Endothelial cell of umbilical vein (primary cell): ENCODE measurements at regions not wholly inside any gene's neighbourhood (a gene's known extent, or its start where the extent isn't known, plus 50 kb on each side); places are given as distances from the start of the nearest gene placed in this dataset.

Source experiments
- BruUV-seq: library from RNA; stranded (reverse); fragments of 400-500 nt; replicated peaks from 2 replicates; lab custom pipeline; 2021; lab: Mats Ljungman, UMichigan
- CTCF ChIA-PET: fragments of 300-600, 350-600 bp; sonication (Branson Sonifier 250); formaldehyde crosslinking; loops from one replicate; lab custom pipeline; 2021; ENCODE audit warnings: antibody characterized with exemption, inconsistent platforms; lab: Charles Lee
- POLR2A ChIA-PET: fragments of 300-600, 350-600 bp; sonication (Branson Sonifier 250); formaldehyde crosslinking; loops from one replicate; lab custom pipeline; 2021; ENCODE audit warnings: antibody characterized with exemption, inconsistent platforms; lab: Charles Lee
- DNase-seq: peaks from one replicate; pipeline ENCODE4 v3.0.0-alpha.2; 2011; ENCODE audit warnings: low read depth, low spot score
- FAIRE-seq: peaks from 2 replicates; lab custom pipeline; 2011; peaks lifted over from hg19 to GRCh38; lab: Jason Lieb, UNC
- H2AFZ ChIP-seq: 2 replicates; pipeline ENCODE4 v1.6.0; 2012; ENCODE audit warnings: low read depth, low read length, control low read depth, inconsistent platforms
- H3K27ac ChIP-seq: 2 replicates; pipeline ENCODE4 v1.5.1; 2011; ENCODE audit warnings: low read depth, mild to moderate bottlenecking, control low read depth, low read length, moderate library complexity; ENCODE audit not compliant: insufficient read depth
- H3K27me3 ChIP-seq, 2 experiments: 2 replicates each; pipeline versions ENCODE4 v1.6.0 to v1.6.1; 2011; ENCODE audit warnings: low read length in 2 of 2, mixed read lengths in 1 of 2; ENCODE audit not compliant: control insufficient read depth in 2 of 2, insufficient read depth in 2 of 2
- H3K36me3 ChIP-seq, 2 experiments: 2 replicates in 1 of 2; 3 replicates in 1 of 2; pipeline ENCODE4 v1.5.1; 2011; ENCODE audit warnings: low read length in 2 of 2, mild to moderate bottlenecking in 1 of 2, moderate library complexity in 1 of 2; ENCODE audit not compliant: control insufficient read depth in 2 of 2, insufficient read depth in 2 of 2; ENCODE audit errors: extremely low read depth in 1 of 2
- H3K4me1 ChIP-seq: 3 replicates; pipeline ENCODE4 v1.5.1; 2011; ENCODE audit warnings: mild to moderate bottlenecking, low read length; ENCODE audit not compliant: control insufficient read depth, insufficient read depth; ENCODE audit errors: extremely low read depth
- H3K4me2 ChIP-seq: 2 replicates; pipeline ENCODE4 v1.6.1; 2011; ENCODE audit warnings: low read length, control low read depth, mixed read lengths; ENCODE audit not compliant: insufficient read depth
- H3K4me3 ChIP-seq, 3 experiments: fragments of 200-600 bp in 1 of 3; sonication (generic), shearing (Covaris generic) in 1 of 3; replicated peaks in 1 of 3; 2 replicates each; pipeline ENCODE4 v1.5.1; 2011 to 2016; ENCODE audit warnings: control low read depth in 3 of 3, low read length in 3 of 3, mild to moderate bottlenecking in 2 of 3, inconsistent platforms in 1 of 3, low read depth in 1 of 3, moderate library complexity in 1 of 3; ENCODE audit not compliant: insufficient read depth in 1 of 3
- H3K79me2 ChIP-seq: 2 replicates; pipeline ENCODE4 v1.6.0; 2012; ENCODE audit warnings: low read length, inconsistent platforms; ENCODE audit not compliant: control insufficient read depth, insufficient read depth
- H3K9ac ChIP-seq: replicated peaks from 2 replicates; pipeline ENCODE3; 2011; ENCODE audit warnings: low read length, control low read depth; ENCODE audit not compliant: insufficient read depth; ENCODE audit errors: extremely low read depth
- H3K9me1 ChIP-seq: replicated peaks from 3 replicates; pipeline ENCODE4 v1.6.0; 2011; ENCODE audit warnings: mild to moderate bottlenecking, low read length; ENCODE audit not compliant: control insufficient read depth, insufficient read depth; ENCODE audit errors: extremely low read depth
- H3K9me3 ChIP-seq: replicated peaks from 2 replicates; pipeline ENCODE4 v1.5.1; 2012; ENCODE audit warnings: low read length, inconsistent platforms; ENCODE audit not compliant: control insufficient read depth, insufficient read depth
- H4K20me1 ChIP-seq: replicated peaks from 2 replicates; pipeline ENCODE3; 2011; ENCODE audit warnings: mild to moderate bottlenecking, low read length; ENCODE audit not compliant: control insufficient read depth, insufficient read depth; ENCODE audit errors: extremely low read depth
- EZH2 ChIP-seq: IDR thresholded peaks from 2 replicates; pipeline ENCODE4 v1.6.1; 2012; ENCODE audit warnings: borderline replicate concordance, low read depth, mild to moderate bottlenecking, moderate library complexity, low read length, inconsistent platforms; ENCODE audit not compliant: severe bottlenecking
- FOS ChIP-seq: IDR thresholded peaks from 2 replicates; pipeline ENCODE4 v1.6.1; 2011; ENCODE audit warnings: mild to moderate bottlenecking, low read length, moderate library complexity, borderline replicate concordance; ENCODE audit not compliant: insufficient read depth
- GATA2 ChIP-seq: IDR thresholded peaks from 2 replicates; pipeline ENCODE4 v1.7.0; 2011; ENCODE audit warnings: low read depth, mild to moderate bottlenecking, moderate library complexity, mixed read lengths, low read length; ENCODE audit not compliant: insufficient read length, insufficient read depth
- JUN ChIP-seq: IDR thresholded peaks from 2 replicates; pipeline ENCODE4 v1.6.1; 2011; ENCODE audit warnings: borderline replicate concordance, low read depth; ENCODE audit not compliant: insufficient read length, insufficient read depth
- MYC ChIP-seq: IDR thresholded peaks from one replicate; pipeline ENCODE4 v1.6.1; 2011; ENCODE audit warnings: mild to moderate bottlenecking, low read depth, low read length
- POLR2A ChIP-seq: IDR thresholded peaks from 2 replicates; pipeline ENCODE4 v1.6.1; 2012; ENCODE audit warnings: low read depth, mild to moderate bottlenecking, control low read depth, low read length
- POLR2AphosphoS5 ChIP-seq: IDR thresholded peaks from 2 replicates; pipeline ENCODE4 v1.6.1; 2012; ENCODE audit warnings: low read depth, mild to moderate bottlenecking, control low read depth, low read length, moderate library complexity; ENCODE audit not compliant: insufficient read depth
- dilution Hi-C: fragments of 300-500 bp; cut with MboI; formaldehyde crosslinking; loops from one replicate; pipeline ENCODE4 v1.15.0; 2019; ENCODE audit warnings: low sequenced_read_pairs; ENCODE audit not compliant: extremely low pct_ligation_motif_present
- intact Hi-C: fragments of 100-400 bp; cut with micrococcal nuclease; formaldehyde crosslinking; loops from one replicate; pipeline ENCODE4 v1.10.0; 2022
- TF ChIP-seq, protein P1 (sequence below): IDR thresholded peaks from 2 replicates; pipeline ENCODE4 v1.6.1; 2011; ENCODE audit not compliant: insufficient read depth, insufficient read length

DNA sequence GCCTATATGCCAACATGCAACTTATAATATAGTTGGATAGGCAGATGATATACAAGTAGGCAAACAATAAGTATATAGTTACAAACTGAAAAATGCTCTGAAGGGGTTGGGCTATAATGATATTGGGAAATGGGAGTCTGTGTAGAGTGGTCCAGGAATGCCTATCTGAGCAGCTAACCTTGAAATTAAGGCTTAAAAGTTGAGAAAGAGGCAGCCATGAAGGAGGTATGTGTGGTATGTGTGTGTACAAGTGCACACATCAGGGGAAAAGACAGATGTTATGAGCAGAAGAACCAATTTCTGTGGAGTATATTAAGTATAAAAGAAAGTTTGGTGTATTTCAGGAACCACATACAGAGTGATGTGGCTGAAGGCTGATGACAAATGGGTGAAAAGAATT is 154.9 kb upstream of the PAPPA start:
- Histone ChIP-seq H2AFZ (no peak overlapping the region), H3K4me3 (no peak overlapping the region), H3K4me2 (no peak overlapping the region), H3K27ac (no peak overlapping the region), H3K9me1 (no peaks in the 10 kb centered on the region), H3K36me3 (no peaks in the 10 kb centered on the region), H3K9ac (no peak overlapping the region), H3K27me3 (no peaks in the 10 kb centered on the region), H3K9me3 (no peaks in the 10 kb centered on the region), H4K20me1 (no peaks in the 10 kb centered on the region), H3K79me2 (no peaks in the 10 kb centered on the region), H3K4me1 (no peaks in the 10 kb centered on the region)
- FAIRE-seq (no peak), DNase-seq (no peak)
- TF ChIP-seq POLR2A: no peak
- TF ChIP-seq MYC: no peak
- TF ChIP-seq POLR2AphosphoS5: no peak
- TF ChIP-seq FOS: no peak
- intact Hi-C loops: no loop called here
- ChIA-PET POLR2A (no interaction called here), CTCF (no interaction called here)
- dilution Hi-C loops: no loop called here
- BruUV-seq: no TSS peak

DNA sequence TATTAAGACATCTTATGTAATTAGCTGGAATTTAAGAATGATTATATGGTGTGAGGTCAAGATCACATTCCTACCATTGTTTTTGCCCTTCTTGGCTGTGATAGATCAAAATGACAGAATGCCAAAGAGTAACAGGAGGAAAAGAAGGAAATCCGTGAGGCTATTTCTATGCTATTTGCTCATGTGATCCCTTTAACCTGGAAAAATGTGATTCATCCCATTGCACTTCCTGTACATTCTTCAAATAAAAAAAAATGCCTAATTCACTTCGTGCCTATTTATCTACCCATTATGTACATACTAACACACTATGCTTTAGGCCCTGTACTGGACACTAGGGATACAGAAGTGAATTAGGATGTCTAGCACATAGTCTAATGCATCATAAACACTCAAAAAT is 154.1 kb upstream of the PAPPA start:
- no peaks in the 10 kb centered on the region for H3K9me3 ChIP-seq
- intact Hi-C loops (no loop called here), dilution Hi-C loops (no loop called here)
- DNase-seq (peak; percentile 40), FAIRE-seq (no peak)
- no peak overlapping the region for H3K9ac ChIP-seq
- no peaks in the 10 kb centered on the region for H3K4me1 ChIP-seq
- no peaks in the 10 kb centered on the region for H4K20me1 ChIP-seq
- H3K9me1 ChIP-seq: no peaks in the 10 kb centered on the region
- H3K27me3 ChIP-seq: no peaks in the 10 kb centered on the region
- POLR2A ChIA-PET: no interaction called here
- TF ChIP-seq, protein P1, sequence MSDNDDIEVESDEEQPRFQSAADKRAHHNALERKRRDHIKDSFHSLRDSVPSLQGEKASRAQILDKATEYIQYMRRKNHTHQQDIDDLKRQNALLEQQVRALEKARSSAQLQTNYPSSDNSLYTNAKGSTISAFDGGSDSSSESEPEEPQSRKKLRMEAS: no peak
- peak; percentile 46 for TF ChIP-seq JUN
- no peak for TF ChIP-seq POLR2A
- no peak for TF ChIP-seq EZH2
- no peak for TF ChIP-seq GATA2
- TF ChIP-seq FOS: peak; percentile 67
- no peak for TF ChIP-seq POLR2AphosphoS5
- no peak overlapping the region for H3K27ac ChIP-seq
- H3K36me3 ChIP-seq: no peaks in the 10 kb centered on the region
- CTCF ChIA-PET: no interaction called here
- no peak overlapping the region for H3K4me2 ChIP-seq
- no TSS peak for BruUV-seq
- H2AFZ ChIP-seq: no peak overlapping the region
- H3K79me2 ChIP-seq: no peaks in the 10 kb centered on the region
- H3K4me3 ChIP-seq: no peak overlapping the region
